ENCODE measurements at regions not wholly inside any gene's neighbourhood (a gene's known extent, or its start where the extent isn't known, plus 50 kb on each side); places are given as distances from the start of the nearest gene placed in this dataset.
"Not testable (repeated sequence)": the region's sequence is repeated elsewhere in the genome, so short reads cannot be mapped to it uniquely, and the experiment has no call there.

GRCh38 chr12:114123108-114123507, 157.0 kb upstream of the RBM19 start:
- DNase-seq (ENCODE audit: low read depth), result no peak

DNA sequence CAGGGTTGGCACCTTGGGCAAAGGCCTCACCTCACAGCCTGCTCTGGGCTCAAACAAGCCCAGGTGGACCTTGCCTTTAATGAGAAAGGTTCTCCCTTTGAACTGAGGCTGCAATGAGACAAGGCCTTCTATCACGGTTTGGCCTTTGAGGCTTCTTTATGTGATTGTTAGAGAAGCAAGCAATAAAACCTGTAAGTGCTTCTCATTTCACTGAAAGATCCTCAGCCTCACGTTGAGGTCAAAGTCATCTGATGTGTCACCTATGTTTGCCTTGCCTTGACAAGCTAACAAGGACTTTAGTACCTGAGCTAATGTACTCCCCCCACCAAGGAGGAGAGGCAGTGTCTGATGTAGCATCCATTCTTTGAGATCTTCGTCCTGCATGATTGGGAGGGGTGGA, 155.9 kb upstream of the RBM19 start:
- DNase-seq (ENCODE audit: low read depth), result no peak

DNA sequence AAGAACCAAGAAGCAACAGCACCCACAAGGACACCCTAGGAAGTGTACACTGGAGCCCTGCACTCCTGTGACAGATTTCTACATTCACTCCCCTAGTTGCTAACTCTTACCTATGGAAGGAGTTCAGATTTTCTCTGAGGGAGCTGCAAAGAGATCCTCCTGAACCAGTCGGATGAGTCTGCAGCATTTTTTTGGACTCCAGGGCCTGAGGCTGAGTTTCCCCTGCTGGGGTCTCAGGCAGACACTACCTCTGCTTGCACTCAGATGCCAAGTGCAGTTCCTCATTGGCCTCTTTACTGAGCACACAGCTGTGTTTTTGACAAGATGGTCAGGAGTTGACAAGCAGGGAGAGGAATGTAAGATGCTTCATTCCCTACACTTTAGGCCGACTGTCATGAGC, 153.2 kb upstream of the RBM19 start:
- DNase-seq (ENCODE audit: low read depth), result no peak

GRCh38 chr12:114096461-114096860, 130.3 kb upstream of the RBM19 start:
- DNase-seq (ENCODE audit: low read depth), result no peak

DNA sequence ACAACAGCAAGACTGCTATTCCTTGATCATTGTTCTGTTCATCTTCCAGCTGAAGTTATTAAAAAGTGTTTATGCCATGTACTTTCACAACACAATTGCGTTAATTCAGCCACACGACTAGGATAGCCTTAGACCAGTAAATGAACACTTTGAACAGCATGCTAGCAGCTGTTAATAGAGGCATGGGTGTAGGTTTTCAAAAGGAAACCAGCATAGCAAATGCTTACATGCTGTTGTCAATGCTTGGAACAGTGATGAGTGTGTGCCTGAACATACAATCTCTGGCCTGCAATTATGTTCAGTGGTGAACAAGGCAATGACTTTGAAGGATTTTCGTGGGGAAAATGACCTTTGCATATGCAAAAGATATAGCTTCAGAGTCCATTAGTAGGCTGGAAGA, 127.4 kb upstream of the RBM19 start:
- no peak for DNase-seq (ENCODE audit: low read depth)

DNA sequence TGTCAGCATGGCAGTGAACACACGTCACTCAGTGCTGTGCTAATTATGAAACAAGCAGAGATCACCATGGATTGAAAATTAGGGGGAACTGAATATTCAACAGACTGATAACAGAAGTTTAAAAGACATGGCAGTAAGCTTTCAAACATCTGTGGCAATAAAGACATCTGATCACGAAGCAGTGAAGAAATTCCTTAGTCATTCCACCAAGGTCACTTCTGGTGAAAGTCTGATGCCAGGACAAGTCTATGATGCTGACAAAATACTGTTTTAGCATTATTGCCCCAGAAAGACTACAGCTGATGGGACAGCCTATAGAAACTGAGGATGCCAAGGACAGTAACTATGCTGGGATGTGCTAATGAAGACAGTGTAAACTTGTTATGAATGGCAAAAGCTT, 126.9 kb upstream of the RBM19 start:
- DNase-seq (ENCODE audit: low read depth), result no peak

- DNase-seq (ENCODE audit: low read depth), result no peak
These were observed 124.1 kb upstream of the RBM19 start for GRCh38 chr12:114090211-114090610.

GRCh38 chr12:114073076-114073475, 107.0 kb upstream of the RBM19 start:
- no peak for DNase-seq (ENCODE audit: low read depth)

GRCh38 chr12:114069507-114069906, 103.4 kb upstream of the RBM19 start:
- no peak for DNase-seq (ENCODE audit: low read depth)

GRCh38 chr12:114064497-114064896, 98.4 kb upstream of the RBM19 start:
- DNase-seq (ENCODE audit: low read depth), result no peak

DNA sequence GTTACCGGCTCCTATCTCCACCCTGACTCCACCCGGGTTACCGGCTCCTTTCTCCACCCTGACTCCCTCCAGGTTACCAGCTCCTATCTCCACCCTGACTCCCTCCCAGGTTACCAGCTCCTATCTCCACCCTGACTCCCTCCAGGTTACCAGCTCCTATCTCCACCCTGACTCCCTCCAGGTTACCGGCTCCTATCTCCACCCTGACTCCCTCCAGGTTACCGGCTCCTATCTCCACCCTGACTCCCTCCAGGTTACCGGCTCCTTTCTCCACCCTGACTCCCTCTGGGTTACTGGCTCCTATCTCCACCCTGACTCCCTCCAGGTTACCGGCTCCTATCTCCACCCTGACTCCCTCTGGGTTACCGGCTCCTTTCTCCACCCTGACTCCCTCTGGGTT, 97.9 kb upstream of the RBM19 start:
- not testable (repeated sequence) for DNase-seq (ENCODE audit: low read depth)

DNA sequence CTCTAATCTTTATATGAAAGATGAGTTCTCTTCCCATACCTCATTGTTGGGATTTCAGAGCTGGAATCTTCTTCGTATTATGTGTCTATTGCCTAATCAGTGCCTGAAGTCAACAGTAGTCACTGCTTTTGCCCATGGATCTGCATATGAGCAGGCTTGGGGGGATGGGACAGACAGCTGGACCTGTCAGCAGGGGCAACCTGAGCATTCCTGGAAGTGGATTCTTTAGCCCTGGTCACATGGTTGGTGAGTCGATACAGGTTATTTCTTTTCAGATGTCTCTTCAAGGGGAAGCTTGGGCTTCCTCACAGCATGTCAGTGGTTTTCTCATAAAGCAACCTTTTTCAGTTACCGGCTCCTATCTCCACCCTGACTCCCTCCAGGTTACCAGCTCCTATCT, 97.3 kb upstream of the RBM19 start:
- DNase-seq (ENCODE audit: low read depth), result no peak

- DNase-seq (ENCODE audit: low read depth), result not testable (repeated sequence)
These were observed 90.2 kb upstream of the RBM19 start for GRCh38 chr12:114056351-114056750.

DNA sequence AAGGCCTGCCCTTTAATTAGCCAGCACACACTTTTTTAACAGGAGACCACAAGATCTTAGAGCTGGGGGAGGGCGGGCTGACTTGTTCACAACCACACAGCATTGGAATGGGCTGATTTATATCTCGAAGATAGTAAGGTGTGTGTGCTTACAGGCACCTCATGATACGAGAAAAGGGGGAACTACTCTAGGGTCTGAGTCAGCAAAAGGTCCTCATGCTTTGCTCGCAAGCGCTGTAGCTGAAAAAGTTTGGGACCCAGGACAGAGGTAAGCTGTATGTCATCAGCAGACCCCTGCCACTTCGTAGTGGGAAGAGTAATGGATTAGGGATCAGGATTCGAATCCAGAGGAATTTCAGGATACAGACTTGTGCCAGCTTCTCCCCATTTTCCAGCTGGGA, 88.9 kb upstream of the RBM19 start:
- no peak for DNase-seq (ENCODE audit: low read depth)

DNA sequence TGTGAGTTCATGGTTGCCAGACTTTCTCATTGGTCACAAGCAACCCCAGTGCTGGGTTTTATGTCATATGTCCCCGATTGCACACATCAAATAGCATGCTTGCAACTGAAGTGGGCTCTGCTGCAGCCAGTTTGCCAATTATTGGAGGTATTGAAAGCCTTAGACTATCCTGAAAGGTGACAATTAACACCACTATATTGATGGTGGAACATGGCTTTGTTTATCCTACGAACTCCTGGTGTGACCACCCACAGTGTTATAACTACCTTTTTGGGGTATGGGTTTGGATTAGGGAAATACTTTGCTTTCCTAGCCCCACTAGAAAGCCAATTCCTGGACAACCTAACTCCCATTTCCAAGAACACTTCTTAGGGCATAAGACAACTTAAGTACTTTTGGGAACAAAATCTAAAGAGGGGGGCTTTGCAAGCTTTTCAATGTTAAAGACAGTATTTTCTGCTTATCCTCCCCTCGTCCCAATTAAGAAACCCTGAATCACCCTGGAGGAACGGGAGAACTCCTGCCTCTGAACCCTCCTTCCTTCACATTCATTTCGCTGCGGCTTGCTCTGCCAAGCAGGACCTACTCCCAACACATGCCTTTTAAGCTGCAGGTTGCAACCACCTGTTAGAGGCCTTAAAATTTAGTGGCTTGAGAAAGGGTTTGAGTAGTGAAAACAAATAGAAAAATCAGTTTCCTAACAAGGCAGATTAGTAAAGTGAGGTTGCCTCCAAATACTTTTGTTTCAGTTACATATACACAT, 80.3 kb upstream of the RBM19 start:
- DNase-seq (ENCODE audit: low read depth), result no peak

DNA sequence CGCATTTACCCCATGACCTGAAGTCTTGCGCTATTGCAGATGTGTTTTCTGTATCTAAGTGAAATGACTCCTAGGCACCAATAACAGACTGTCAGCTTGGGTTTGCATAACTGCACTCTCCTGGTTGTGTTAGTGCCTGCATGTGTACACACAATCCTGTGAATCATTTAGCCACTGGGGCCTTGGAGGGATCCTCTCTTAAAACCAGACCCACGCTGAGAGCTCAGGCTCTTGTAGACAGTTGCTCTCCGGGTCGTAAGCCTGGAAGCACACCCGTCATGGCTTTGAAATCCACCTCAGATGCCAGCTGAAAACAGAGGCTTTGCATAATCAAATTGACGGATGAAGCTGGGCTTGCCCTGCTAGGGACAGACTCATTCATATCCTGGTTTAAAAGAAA, 79.2 kb upstream of the RBM19 start:
- no peak for DNase-seq (ENCODE audit: low read depth)

DNA sequence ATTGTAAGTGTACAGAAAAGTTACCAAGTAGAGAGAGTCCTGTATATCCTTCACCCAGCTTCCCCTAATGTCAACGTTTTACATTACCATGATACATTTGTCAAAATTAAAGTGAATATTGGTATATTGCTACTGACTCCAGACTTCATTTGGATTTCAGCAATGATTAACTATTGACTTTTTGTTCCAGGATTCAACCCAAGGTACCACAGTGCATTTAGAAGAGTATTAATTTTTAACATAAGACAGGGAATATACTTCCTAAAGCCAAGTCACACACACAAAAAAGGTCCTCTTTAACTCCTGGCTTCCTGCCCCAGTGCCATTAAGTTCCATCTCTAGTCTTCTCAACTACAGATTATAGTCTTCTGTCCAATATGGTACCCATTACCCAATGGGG, 75.5 kb upstream of the RBM19 start:
- DNase-seq (ENCODE audit: low read depth), result no peak

DNA sequence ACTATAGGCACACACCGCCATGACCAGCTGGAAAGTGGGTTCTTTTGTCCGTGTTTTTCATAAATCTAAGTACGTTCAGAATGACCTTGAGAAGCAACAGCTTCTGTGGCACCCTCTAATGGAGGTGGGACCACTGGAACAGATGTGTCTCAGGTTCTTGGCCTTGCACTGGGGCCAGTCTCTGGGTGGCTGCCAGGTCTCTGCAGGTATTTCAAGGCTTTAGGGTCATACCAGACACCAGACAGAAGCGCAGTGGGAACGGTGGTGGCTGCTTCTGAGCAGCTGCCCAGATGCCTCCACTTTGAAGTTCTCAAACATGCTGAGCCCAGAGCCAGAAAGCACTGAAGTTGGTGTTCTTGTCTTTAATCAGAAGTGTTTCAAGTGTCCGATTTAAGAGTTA, 75.0 kb upstream of the RBM19 start:
- no peak for DNase-seq (ENCODE audit: low read depth)

GRCh38 chr12:114038962-114039361, 72.8 kb upstream of the RBM19 start:
- DNase-seq (ENCODE audit: low read depth), result no peak

DNA sequence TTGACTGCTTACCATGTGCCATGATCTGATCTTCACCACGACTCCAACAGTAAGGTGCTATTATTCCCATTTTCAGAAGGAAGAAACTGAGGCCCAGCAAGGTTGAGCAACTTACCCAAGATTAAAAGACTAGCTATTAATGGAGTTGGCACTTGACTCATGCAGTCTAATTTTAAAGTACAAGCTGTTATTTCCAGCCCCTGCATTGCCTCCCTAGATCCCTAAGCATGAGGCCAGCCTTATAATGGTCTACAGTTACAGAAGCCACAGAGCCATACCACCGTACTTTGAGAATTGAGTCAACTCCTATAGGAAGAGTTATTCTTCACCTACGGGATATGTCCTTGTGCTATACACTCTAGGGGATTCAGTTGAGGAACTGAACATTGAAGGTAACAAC, 66.7 kb upstream of the RBM19 start:
- no peak for DNase-seq (ENCODE audit: low read depth)

DNA sequence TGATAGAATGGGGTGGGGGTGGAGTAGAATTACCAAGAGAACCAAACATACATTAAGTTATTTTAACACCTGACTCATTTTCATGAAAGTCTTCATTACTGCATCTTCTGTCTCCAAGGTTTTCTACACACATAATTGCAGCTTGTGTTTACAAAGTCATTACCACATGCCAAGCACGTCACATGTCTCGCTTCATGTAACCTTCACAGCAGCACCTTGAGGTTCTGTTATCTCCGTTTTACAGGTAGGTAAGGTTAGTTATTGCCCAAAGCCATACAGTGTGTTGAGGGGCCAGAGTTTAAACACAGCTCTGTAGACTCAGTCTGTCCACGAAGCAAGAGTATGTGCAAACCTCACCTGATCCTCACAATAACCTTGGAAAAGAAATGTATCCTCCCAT, 64.3 kb upstream of the RBM19 start:
- DNase-seq (ENCODE audit: low read depth), result no peak

GRCh38 chr12:114026805-114027204, 60.7 kb upstream of the RBM19 start:
- DNase-seq (ENCODE audit: low read depth), result no peak

GRCh38 chr12:114025935-114026334, 59.8 kb upstream of the RBM19 start:
- DNase-seq (ENCODE audit: low read depth), result no peak

- DNase-seq (ENCODE audit: low read depth), result not testable (repeated sequence)
These were observed 56.0 kb upstream of the RBM19 start for GRCh38 chr12:114022081-114022480.

GRCh38 chr12:114018669-114019068, 52.5 kb upstream of the RBM19 start:
- no peak for DNase-seq (ENCODE audit: low read depth)
